ENCODE measurements at regions not wholly inside any gene's neighbourhood (a gene's known extent, or its start where the extent isn't known, plus 50 kb on each side); places are given as distances from the start of the nearest gene placed in this dataset.
"Not testable (repeated sequence)": the region's sequence is repeated elsewhere in the genome, so short reads cannot be mapped to it uniquely, and the experiment has no call there.

GRCh38 chr20:48131581-48131980, 346.3 kb upstream of the SULF2 start:
- TF ChIP-seq, protein P1, sequence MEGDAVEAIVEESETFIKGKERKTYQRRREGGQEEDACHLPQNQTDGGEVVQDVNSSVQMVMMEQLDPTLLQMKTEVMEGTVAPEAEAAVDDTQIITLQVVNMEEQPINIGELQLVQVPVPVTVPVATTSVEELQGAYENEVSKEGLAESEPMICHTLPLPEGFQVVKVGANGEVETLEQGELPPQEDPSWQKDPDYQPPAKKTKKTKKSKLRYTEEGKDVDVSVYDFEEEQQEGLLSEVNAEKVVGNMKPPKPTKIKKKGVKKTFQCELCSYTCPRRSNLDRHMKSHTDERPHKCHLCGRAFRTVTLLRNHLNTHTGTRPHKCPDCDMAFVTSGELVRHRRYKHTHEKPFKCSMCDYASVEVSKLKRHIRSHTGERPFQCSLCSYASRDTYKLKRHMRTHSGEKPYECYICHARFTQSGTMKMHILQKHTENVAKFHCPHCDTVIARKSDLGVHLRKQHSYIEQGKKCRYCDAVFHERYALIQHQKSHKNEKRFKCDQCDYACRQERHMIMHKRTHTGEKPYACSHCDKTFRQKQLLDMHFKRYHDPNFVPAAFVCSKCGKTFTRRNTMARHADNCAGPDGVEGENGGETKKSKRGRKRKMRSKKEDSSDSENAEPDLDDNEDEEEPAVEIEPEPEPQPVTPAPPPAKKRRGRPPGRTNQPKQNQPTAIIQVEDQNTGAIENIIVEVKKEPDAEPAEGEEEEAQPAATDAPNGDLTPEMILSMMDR (IDR thresholded peaks at IDR 0.05; ENCODE audit: unreplicated experiment) = no peak
- no peak for DNase-seq (ENCODE audit: low spot score, unreplicated experiment)
- no peak overlapping the region for H3K27ac Mint-ChIP-seq
- no peaks in the 10 kb centered on the region for H3K36me3 Mint-ChIP-seq (ENCODE audit: insufficient read depth)
- peaks cover 13% of the 10 kb centered on the region for H3K9me3 Mint-ChIP-seq (ENCODE audit: low read depth)
- peaks cover 10% of the 10 kb centered on the region for H3K4me1 Mint-ChIP-seq (ENCODE audit: low read depth)
- H3K4me3 Mint-ChIP-seq (ENCODE audit: low read depth) = no peak overlapping the region
- H3K27me3 Mint-ChIP-seq = peaks cover 3% of the 10 kb centered on the region

GRCh38 chr20:48129345-48129942, 344.2 kb upstream of the SULF2 start:
- no peak overlapping the region for H3K27ac Mint-ChIP-seq
- H3K4me1 Mint-ChIP-seq (ENCODE audit: low read depth) = peaks cover 10% of the 10 kb centered on the region
- H3K27me3 Mint-ChIP-seq = no peaks in the 10 kb centered on the region
- H3K36me3 Mint-ChIP-seq (ENCODE audit: insufficient read depth) = no peaks in the 10 kb centered on the region
- TF ChIP-seq, protein P1 (IDR thresholded peaks at IDR 0.05; ENCODE audit: unreplicated experiment) = no peak
- no peak overlapping the region for H3K4me3 Mint-ChIP-seq (ENCODE audit: low read depth)
- no peak for DNase-seq (ENCODE audit: low spot score, unreplicated experiment)
- peaks cover 13% of the 10 kb centered on the region for H3K9me3 Mint-ChIP-seq (ENCODE audit: low read depth)

DNA sequence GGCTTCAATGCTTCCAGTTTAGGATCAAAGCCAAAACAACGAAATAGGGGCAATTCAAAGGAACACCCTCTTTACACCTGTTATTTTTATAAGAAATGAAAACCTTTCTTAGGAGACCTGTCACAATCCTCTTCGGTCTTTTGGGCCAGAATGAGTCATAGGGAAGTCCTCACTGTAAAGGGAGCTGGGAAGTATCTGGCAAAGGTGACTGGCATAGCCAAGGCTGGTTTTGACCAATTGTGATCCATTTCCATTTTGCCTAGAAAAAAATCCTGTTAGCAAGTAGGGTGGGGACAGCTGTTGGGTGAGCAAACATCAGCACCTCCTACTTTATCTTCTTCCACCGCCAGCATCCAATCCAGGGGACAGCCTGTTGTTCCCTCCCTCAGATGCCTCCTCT, 343.2 kb upstream of the SULF2 start:
- TF ChIP-seq, protein P1 (IDR thresholded peaks at IDR 0.05; ENCODE audit: unreplicated experiment) = no peak
- Mint-ChIP-seq H3K9me3 (ENCODE audit: low read depth) (peaks cover 10% of the 10 kb centered on the region), H3K27me3 (no peaks in the 10 kb centered on the region), H3K4me3 (ENCODE audit: low read depth) (no peak overlapping the region), H3K4me1 (ENCODE audit: low read depth) (peaks cover 10% of the 10 kb centered on the region), H3K27ac (no peak overlapping the region), H3K36me3 (ENCODE audit: insufficient read depth) (no peaks in the 10 kb centered on the region)
- DNase-seq (ENCODE audit: low spot score, unreplicated experiment) = no peak

DNA sequence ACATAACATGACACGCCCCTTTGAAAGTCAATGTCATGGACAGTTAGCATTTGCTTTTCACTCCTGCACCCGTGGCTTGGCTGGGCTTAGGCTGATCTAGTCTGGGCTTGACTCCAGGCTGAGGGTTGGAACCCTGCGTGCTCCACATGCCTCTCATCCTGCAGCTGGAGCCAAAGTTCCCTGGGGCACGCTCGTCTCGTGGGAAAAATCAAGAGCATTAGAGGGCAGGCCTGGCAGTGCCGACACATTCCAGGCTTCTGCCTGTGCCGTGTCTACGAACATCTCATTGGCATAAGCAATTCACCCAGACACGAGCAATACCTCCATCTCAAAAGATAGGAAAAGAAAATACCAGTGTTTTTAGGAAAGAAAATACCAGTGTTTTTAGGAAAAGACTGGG, 342.7 kb upstream of the SULF2 start:
- H3K9me3 Mint-ChIP-seq (ENCODE audit: low read depth); H3K4me1 Mint-ChIP-seq (ENCODE audit: low read depth); H3K4me3 Mint-ChIP-seq (ENCODE audit: low read depth); H3K27ac Mint-ChIP-seq; H3K27me3 Mint-ChIP-seq; H3K36me3 Mint-ChIP-seq (ENCODE audit: insufficient read depth); DNase-seq (ENCODE audit: low spot score, unreplicated experiment): not testable (repeated sequence)

GRCh38 chr20:48127133-48127532, 341.9 kb upstream of the SULF2 start:
- H3K4me3 Mint-ChIP-seq (ENCODE audit: low read depth); H3K27ac Mint-ChIP-seq; DNase-seq (ENCODE audit: low spot score, unreplicated experiment); H3K4me1 Mint-ChIP-seq (ENCODE audit: low read depth); H3K27me3 Mint-ChIP-seq; H3K9me3 Mint-ChIP-seq (ENCODE audit: low read depth); H3K36me3 Mint-ChIP-seq (ENCODE audit: insufficient read depth): not testable (repeated sequence)

- Mint-ChIP-seq H3K4me1 (ENCODE audit: low read depth) (peaks cover 6% of the 10 kb centered on the region), H3K27me3 (peaks cover 7% of the 10 kb centered on the region), H3K27ac (no peak overlapping the region), H3K36me3 (ENCODE audit: insufficient read depth) (no peaks in the 10 kb centered on the region), H3K9me3 (ENCODE audit: low read depth) (no peaks in the 10 kb centered on the region), H3K4me3 (ENCODE audit: low read depth) (no peak overlapping the region)
- TF ChIP-seq, protein P1 (IDR thresholded peaks at IDR 0.05; ENCODE audit: unreplicated experiment) = no peak
- DNase-seq (ENCODE audit: low spot score, unreplicated experiment) = no peak
These were observed 341.0 kb upstream of the SULF2 start for GRCh38 chr20:48126227-48126740.

All from progenitor cell of endocrine pancreas (in vitro differentiated cells).